GM21381 (cell line): ENCODE measurements at regions not wholly inside any gene's neighbourhood (a gene's known extent, or its start where the extent isn't known, plus 50 kb on each side); places are given as distances from the start of the nearest gene placed in this dataset.
A peak's percentile ranks its signal among the peaks of the same experiment; 100 is the strongest.

Source experiments
- ATAC-seq: cut with Tn5 transposase; IDR thresholded peaks from one replicate; pipeline ENCODE4 v1.9.1; 2021; ENCODE audit warnings: mild to moderate bottlenecking, moderate library complexity; ENCODE audit not compliant: unreplicated experiment

- no peak for ATAC-seq
Observed at GRCh38 chr13:52975969-52976368, 52.6 kb upstream of the OLFM4 start.

GRCh38 chr13:52975161-52975560 lies 53.5 kb upstream of the OLFM4 start:
- no peak for ATAC-seq

GRCh38 chr13:52974711-52975110 lies 53.9 kb upstream of the OLFM4 start:
- no peak for ATAC-seq

GRCh38 chr13:52969373-52969772 lies 59.2 kb upstream of the OLFM4 start:
- no peak for ATAC-seq

GRCh38 chr13:52968074-52968700 lies 60.4 kb upstream of the OLFM4 start:
- peak; percentile 99 for ATAC-seq

GRCh38 chr13:52961987-52962386 lies 66.6 kb upstream of the OLFM4 start:
- no peak for ATAC-seq

GRCh38 chr13:52961256-52961910 lies 67.2 kb upstream of the OLFM4 start:
- ATAC-seq, result no peak

GRCh38 chr13:52955472-52955874 lies 73.1 kb upstream of the OLFM4 start:
- ATAC-seq, result no peak

- ATAC-seq, result no peak
Observed at GRCh38 chr13:52954838-52955237, 73.8 kb upstream of the OLFM4 start.

- ATAC-seq, result no peak
Observed at GRCh38 chr13:52950436-52950956, 78.1 kb upstream of the OLFM4 start.

GRCh38 chr13:52949742-52950141 lies 78.9 kb upstream of the OLFM4 start:
- ATAC-seq, result no peak

- ATAC-seq, result no peak
Observed at GRCh38 chr13:52949044-52949443, 79.6 kb upstream of the OLFM4 start.

- ATAC-seq, result no peak
Observed at GRCh38 chr13:52947921-52948373, 80.7 kb upstream of the OLFM4 start.

GRCh38 chr13:52945348-52945747 lies 83.3 kb upstream of the OLFM4 start:
- ATAC-seq, result no peak

GRCh38 chr13:52944697-52945096 lies 83.9 kb upstream of the OLFM4 start:
- ATAC-seq, result no peak

GRCh38 chr13:52938065-52938464 lies 89.6 kb upstream of the PCDH8 start:
- ATAC-seq, result no peak

GRCh38 chr13:52936806-52937205 lies 88.4 kb upstream of the PCDH8 start:
- ATAC-seq, result no peak

GRCh38 chr13:52934258-52934657 lies 85.8 kb upstream of the PCDH8 start:
- ATAC-seq, result no peak

GRCh38 chr13:52933547-52934210 lies 85.2 kb upstream of the PCDH8 start:
- no peak for ATAC-seq

GRCh38 chr13:52933099-52933498 lies 84.7 kb upstream of the PCDH8 start:
- no peak for ATAC-seq

GRCh38 chr13:52932649-52933048 lies 84.2 kb upstream of the PCDH8 start:
- ATAC-seq, result no peak
